LNCaP clone FGC (cell line): ENCODE measurements at regions not wholly inside any gene's neighbourhood (a gene's known extent, or its start where the extent isn't known, plus 50 kb on each side); places are given as distances from the start of the nearest gene placed in this dataset.
A peak's percentile ranks its signal among the peaks of the same experiment; 100 is the strongest.

Experiments
- DNase-seq: peaks from one replicate; pipeline ENCODE4 v3.0.0-alpha.2; 2011; ENCODE audit warnings: low read depth
- H3K4me3 ChIP-seq: 2 replicates; pipeline ENCODE4 v1.5.1; 2011; ENCODE audit warnings: mild to moderate bottlenecking, low read depth, low read length, control low read depth
- CTCF ChIP-seq: IDR thresholded peaks from 2 replicates; pipeline ENCODE4 v1.5.1; 2012; ENCODE audit warnings: mild to moderate bottlenecking; ENCODE audit not compliant: control insufficient read depth, insufficient read depth; ENCODE audit errors: extremely low read depth

GRCh38 chr2:14015113-14015630 is 617.3 kb upstream of the LRATD1 start:
- no peak for TF ChIP-seq CTCF
- DNase-seq = no peak

GRCh38 chr2:14016289-14016955 is 616.1 kb upstream of the LRATD1 start:
- peak; percentile 81 for DNase-seq
- no peak overlapping the region for H3K4me3 ChIP-seq
- TF ChIP-seq CTCF = no peak

More at GRCh38 chr2:14015113-14015630, 617.3 kb upstream of the LRATD1 start:
- no peak overlapping the region for H3K4me3 ChIP-seq

- H3K4me3 ChIP-seq = no peak overlapping the region
- DNase-seq = no peak
- no peak for TF ChIP-seq CTCF
Measured at GRCh38 chr2:14018620-14019019, 613.9 kb upstream of the LRATD1 start.

GRCh38 chr2:14023558-14023957 is 609.0 kb upstream of the LRATD1 start:
- TF ChIP-seq CTCF = no peak
- no peak for DNase-seq

GRCh38 chr2:14039134-14039533 is 593.4 kb upstream of the LRATD1 start:
- H3K4me3 ChIP-seq = no peak overlapping the region
- no peak for DNase-seq
- TF ChIP-seq CTCF = no peak

More at GRCh38 chr2:14023558-14023957, 609.0 kb upstream of the LRATD1 start:
- H3K4me3 ChIP-seq = no peak overlapping the region

- no peak for TF ChIP-seq CTCF
- no peak overlapping the region for H3K4me3 ChIP-seq
- no peak for DNase-seq
Measured at GRCh38 chr2:14047491-14047890, 585.0 kb upstream of the LRATD1 start.

- H3K4me3 ChIP-seq = no peak overlapping the region
- no peak for TF ChIP-seq CTCF
- DNase-seq = no peak
Measured at GRCh38 chr2:14051401-14051800, 581.1 kb upstream of the LRATD1 start.
